GM23338 (cell line): ENCODE measurements at regions not wholly inside any gene's neighbourhood (a gene's known extent, or its start where the extent isn't known, plus 50 kb on each side); places are given as distances from the start of the nearest gene placed in this dataset.

ENCODE experiments used
- ATAC-seq: fragments of 200-7000 bp; cut with Tn5 transposase; 3 replicates; pipeline ENCODE4 v1.9.1; 2020
- DNase-seq: peaks from one replicate; pipeline ENCODE4 v3.0.0-alpha.2; 2015; ENCODE audit warnings: low spot score
- H2AFZ ChIP-seq: fragments of 200-600 bp; sonication (generic); 2 replicates; pipeline ENCODE4 v1.8.0; 2016; ENCODE audit warnings: antibody characterized with exemption, mild to moderate bottlenecking, moderate library complexity
- H3F3A ChIP-seq: fragments of 200-600 bp; sonication (generic); replicated peaks from 2 replicates; pipeline ENCODE4 v1.8.0; 2017; ENCODE audit warnings: antibody characterized with exemption, mixed run types, low read depth
- H3K27ac ChIP-seq: fragments of 200-600 bp; sonication (generic); 2 replicates; pipeline ENCODE4 v1.6.1; 2016; ENCODE audit warnings: low read depth
- H3K27me3 ChIP-seq: fragments of 200-600 bp; sonication (generic); 2 replicates; pipeline ENCODE4 v1.8.0; 2016; ENCODE audit warnings: mild to moderate bottlenecking, mixed run types, moderate library complexity; ENCODE audit not compliant: insufficient read depth
- H3K36me3 ChIP-seq: fragments of 200-600 bp; sonication (generic); 2 replicates; pipeline ENCODE4 v1.8.0; 2016; ENCODE audit warnings: mild to moderate bottlenecking; ENCODE audit not compliant: insufficient read depth
- H3K4me1 ChIP-seq: fragments of 200-600 bp; sonication (generic); 2 replicates; pipeline ENCODE4 v1.8.0; 2016; ENCODE audit warnings: mild to moderate bottlenecking, moderate library complexity; ENCODE audit not compliant: insufficient read depth
- H3K4me2 ChIP-seq: fragments of 200-600 bp; sonication (generic); 2 replicates; pipeline ENCODE4 v1.7.1; 2017; ENCODE audit warnings: mixed run types
- H3K4me3 ChIP-seq: fragments of 200-600 bp; sonication (generic); 2 replicates; pipeline ENCODE4 v1.6.1; 2016; ENCODE audit warnings: mixed run types
- H3K79me2 ChIP-seq: fragments of 200-600 bp; sonication (generic); replicated peaks from 2 replicates; pipeline ENCODE4 v1.8.0; 2017; ENCODE audit warnings: mild to moderate bottlenecking; ENCODE audit not compliant: insufficient read depth
- H3K9me2 ChIP-seq: fragments of 200-600 bp; sonication (generic); 2 replicates; pipeline ENCODE4 v1.8.0; 2017; ENCODE audit not compliant: insufficient read depth
- H4K20me1 ChIP-seq: fragments of 200-600 bp; sonication (generic); replicated peaks from 2 replicates; pipeline ENCODE4 v1.8.0; 2017; ENCODE audit warnings: mild to moderate bottlenecking; ENCODE audit not compliant: insufficient read depth
- H3K27ac Mint-ChIP-seq: 2 replicates; pipeline ENCODE4 v1.8.0; 2020; ENCODE audit warnings: inconsistent platforms, mild to moderate bottlenecking, moderate library complexity, mixed read lengths
- H3K27me3 Mint-ChIP-seq: 3 replicates; pipeline ENCODE4 v1.8.0; 2022; ENCODE audit warnings: low read depth, mild to moderate bottlenecking, moderate library complexity, mixed read lengths, inconsistent platforms; ENCODE audit not compliant: insufficient read depth, poor library complexity
- H3K36me3 Mint-ChIP-seq: 3 replicates; pipeline ENCODE4 v1.8.0; 2021; ENCODE audit warnings: low read depth, mild to moderate bottlenecking, inconsistent platforms, moderate library complexity, mixed read lengths
- H3K4me1 Mint-ChIP-seq: 3 replicates; pipeline ENCODE4 v1.8.0; 2020; ENCODE audit warnings: mild to moderate bottlenecking, inconsistent platforms, mixed read lengths
- H3K4me3 Mint-ChIP-seq: 3 replicates; pipeline ENCODE4 v1.8.0; 2021; ENCODE audit warnings: moderate library complexity, mild to moderate bottlenecking, inconsistent platforms, mixed read lengths
- H3K9me3 Mint-ChIP-seq: 3 replicates; pipeline ENCODE4 v1.8.0; 2020; ENCODE audit warnings: moderate library complexity, mild to moderate bottlenecking, inconsistent platforms, mixed read lengths
- CREB1 ChIP-seq: fragments of 250-450 bp; sonication (Bioruptor Pico); IDR thresholded peaks from 2 replicates; pipeline ENCODE4 v1.5.0; 2020; ENCODE audit warnings: low read depth, mild to moderate bottlenecking, moderate library complexity
- EZH2 ChIP-seq: fragments of 200-600 bp; sonication (generic); IDR thresholded peaks from one replicate; pipeline ENCODE4 v1.8.0; 2017; ENCODE audit warnings: antibody characterized with exemption, mild to moderate bottlenecking, low read depth; ENCODE audit not compliant: unreplicated experiment
- EZH2phosphoT487 ChIP-seq: fragments of 200-600 bp; sonication (generic); IDR thresholded peaks from one replicate; pipeline ENCODE4 v1.8.1; 2018; ENCODE audit warnings: antibody characterized with exemption; ENCODE audit not compliant: unreplicated experiment
- JUNB ChIP-seq: IDR thresholded peaks from one replicate; pipeline ENCODE4 v1.6.1; 2016; ENCODE audit warnings: antibody characterized with exemption; ENCODE audit not compliant: unreplicated experiment
- NANOG ChIP-seq: IDR thresholded peaks from 2 replicates; pipeline ENCODE4 v1.6.1; 2016; ENCODE audit warnings: antibody characterized with exemption, borderline replicate concordance
- POLR2AphosphoS5 ChIP-seq: IDR thresholded peaks from 2 replicates; pipeline ENCODE4 v1.6.1; 2016; ENCODE audit warnings: antibody characterized with exemption, low read depth
- STAT1 ChIP-seq: IDR thresholded peaks from one replicate; pipeline ENCODE4 v1.6.1; 2016; ENCODE audit warnings: antibody characterized with exemption; ENCODE audit not compliant: unreplicated experiment
- ZNF114 ChIP-seq: fragments of 250-450 bp; sonication (Bioruptor Pico); IDR thresholded peaks from 2 replicates; pipeline ENCODE4 v1.5.0; 2020; ENCODE audit warnings: mild to moderate bottlenecking, moderate library complexity
- ZNF331 ChIP-seq: fragments of 250-450 bp; sonication (Bioruptor Pico); IDR thresholded peaks from 2 replicates; pipeline ENCODE4 v1.5.0; 2020; ENCODE audit warnings: low read depth, mild to moderate bottlenecking, moderate library complexity
- TF ChIP-seq, protein P1 (sequence below), 2 experiments: fragments of 200-600 bp in 1 of 2; sonication (generic) in 1 of 2; conservative IDR thresholded peaks; 2 replicates each; pipeline versions ENCODE4 v1.5.1 to v1.6.1; 2016 to 2017; ENCODE audit warnings: antibody characterized with exemption in 2 of 2, low read depth in 2 of 2, mild to moderate bottlenecking in 2 of 2, moderate library complexity in 1 of 2
- TF ChIP-seq, protein P2 (sequence below): IDR thresholded peaks from one replicate; pipeline ENCODE4 v1.6.1; 2018; ENCODE audit warnings: antibody characterized with exemption; ENCODE audit not compliant: unreplicated experiment
- TF ChIP-seq, protein P3 (sequence below): IDR thresholded peaks from 2 replicates; pipeline ENCODE4 v1.6.1; 2016; ENCODE audit warnings: antibody characterized with exemption

DNA sequence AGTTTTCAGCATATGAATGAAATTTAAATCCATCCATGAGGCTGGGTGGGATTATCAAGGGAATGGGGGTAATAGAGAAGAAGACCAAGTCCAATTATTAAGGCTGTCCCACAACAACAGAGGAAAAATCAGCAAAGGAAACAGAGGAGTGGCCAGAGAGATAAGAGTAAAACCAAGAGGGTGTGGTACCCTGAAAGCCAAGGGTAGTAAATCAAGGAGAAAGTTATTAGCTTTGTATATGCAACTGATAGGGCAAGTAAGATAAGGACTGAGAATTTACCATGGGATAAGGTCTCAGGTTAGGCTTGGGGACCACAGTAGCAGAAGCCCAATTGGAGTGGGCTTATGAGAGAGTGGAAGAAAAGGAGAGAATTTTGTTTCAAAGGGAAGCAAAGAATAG lies 134.5 kb downstream of the NUAK1 start (continued):
- TF ChIP-seq, protein P1, sequence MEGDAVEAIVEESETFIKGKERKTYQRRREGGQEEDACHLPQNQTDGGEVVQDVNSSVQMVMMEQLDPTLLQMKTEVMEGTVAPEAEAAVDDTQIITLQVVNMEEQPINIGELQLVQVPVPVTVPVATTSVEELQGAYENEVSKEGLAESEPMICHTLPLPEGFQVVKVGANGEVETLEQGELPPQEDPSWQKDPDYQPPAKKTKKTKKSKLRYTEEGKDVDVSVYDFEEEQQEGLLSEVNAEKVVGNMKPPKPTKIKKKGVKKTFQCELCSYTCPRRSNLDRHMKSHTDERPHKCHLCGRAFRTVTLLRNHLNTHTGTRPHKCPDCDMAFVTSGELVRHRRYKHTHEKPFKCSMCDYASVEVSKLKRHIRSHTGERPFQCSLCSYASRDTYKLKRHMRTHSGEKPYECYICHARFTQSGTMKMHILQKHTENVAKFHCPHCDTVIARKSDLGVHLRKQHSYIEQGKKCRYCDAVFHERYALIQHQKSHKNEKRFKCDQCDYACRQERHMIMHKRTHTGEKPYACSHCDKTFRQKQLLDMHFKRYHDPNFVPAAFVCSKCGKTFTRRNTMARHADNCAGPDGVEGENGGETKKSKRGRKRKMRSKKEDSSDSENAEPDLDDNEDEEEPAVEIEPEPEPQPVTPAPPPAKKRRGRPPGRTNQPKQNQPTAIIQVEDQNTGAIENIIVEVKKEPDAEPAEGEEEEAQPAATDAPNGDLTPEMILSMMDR (conservative IDR thresholded peaks at IDR 0.05; ENCODE audit: low read depth in 2 of 2) = no peak
- TF ChIP-seq EZH2phosphoT487 = no peak
- no peak for TF ChIP-seq JUNB
- no peak for TF ChIP-seq CREB1 (CRISPR knock-in tag)
- TF ChIP-seq ZNF114 (CRISPR knock-in tag) = no peak
- no peak for TF ChIP-seq ZNF331 (CRISPR knock-in tag)
- TF ChIP-seq NANOG = no peak
- TF ChIP-seq, protein P2, sequence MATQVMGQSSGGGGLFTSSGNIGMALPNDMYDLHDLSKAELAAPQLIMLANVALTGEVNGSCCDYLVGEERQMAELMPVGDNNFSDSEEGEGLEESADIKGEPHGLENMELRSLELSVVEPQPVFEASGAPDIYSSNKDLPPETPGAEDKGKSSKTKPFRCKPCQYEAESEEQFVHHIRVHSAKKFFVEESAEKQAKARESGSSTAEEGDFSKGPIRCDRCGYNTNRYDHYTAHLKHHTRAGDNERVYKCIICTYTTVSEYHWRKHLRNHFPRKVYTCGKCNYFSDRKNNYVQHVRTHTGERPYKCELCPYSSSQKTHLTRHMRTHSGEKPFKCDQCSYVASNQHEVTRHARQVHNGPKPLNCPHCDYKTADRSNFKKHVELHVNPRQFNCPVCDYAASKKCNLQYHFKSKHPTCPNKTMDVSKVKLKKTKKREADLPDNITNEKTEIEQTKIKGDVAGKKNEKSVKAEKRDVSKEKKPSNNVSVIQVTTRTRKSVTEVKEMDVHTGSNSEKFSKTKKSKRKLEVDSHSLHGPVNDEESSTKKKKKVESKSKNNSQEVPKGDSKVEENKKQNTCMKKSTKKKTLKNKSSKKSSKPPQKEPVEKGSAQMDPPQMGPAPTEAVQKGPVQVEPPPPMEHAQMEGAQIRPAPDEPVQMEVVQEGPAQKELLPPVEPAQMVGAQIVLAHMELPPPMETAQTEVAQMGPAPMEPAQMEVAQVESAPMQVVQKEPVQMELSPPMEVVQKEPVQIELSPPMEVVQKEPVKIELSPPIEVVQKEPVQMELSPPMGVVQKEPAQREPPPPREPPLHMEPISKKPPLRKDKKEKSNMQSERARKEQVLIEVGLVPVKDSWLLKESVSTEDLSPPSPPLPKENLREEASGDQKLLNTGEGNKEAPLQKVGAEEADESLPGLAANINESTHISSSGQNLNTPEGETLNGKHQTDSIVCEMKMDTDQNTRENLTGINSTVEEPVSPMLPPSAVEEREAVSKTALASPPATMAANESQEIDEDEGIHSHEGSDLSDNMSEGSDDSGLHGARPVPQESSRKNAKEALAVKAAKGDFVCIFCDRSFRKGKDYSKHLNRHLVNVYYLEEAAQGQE = no peak
- no peak for TF ChIP-seq POLR2AphosphoS5
- no peak for TF ChIP-seq STAT1
- TF ChIP-seq EZH2 = no peak
- TF ChIP-seq, protein P3, sequence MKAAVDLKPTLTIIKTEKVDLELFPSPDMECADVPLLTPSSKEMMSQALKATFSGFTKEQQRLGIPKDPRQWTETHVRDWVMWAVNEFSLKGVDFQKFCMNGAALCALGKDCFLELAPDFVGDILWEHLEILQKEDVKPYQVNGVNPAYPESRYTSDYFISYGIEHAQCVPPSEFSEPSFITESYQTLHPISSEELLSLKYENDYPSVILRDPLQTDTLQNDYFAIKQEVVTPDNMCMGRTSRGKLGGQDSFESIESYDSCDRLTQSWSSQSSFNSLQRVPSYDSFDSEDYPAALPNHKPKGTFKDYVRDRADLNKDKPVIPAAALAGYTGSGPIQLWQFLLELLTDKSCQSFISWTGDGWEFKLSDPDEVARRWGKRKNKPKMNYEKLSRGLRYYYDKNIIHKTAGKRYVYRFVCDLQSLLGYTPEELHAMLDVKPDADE = no peak

DNA sequence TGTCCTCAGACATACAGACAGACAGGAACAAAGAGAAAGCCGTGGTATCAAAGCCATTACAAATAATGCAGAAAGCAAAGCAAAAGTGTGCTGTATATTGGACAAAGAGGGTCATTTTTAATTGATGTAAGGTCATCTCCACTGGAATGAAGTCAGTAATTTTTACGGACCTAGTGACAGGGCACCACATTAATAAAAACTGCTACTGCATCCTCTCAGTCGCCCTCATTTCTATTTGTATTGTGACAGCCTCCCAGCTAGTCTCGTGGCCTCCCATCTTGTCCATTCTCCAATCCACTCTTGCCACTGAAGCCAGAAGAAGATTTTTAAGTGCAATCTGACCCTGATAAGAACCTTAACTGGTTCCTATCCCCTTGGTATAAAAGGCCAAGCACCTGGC lies 132.4 kb downstream of the NUAK1 start:
- no peaks in the 10 kb centered on the region for H3K4me1 ChIP-seq
- DNase-seq (no peak), ATAC-seq (no peak)
- peaks cover 5% of the 10 kb centered on the region; the same call in 1 of the 3 replicates for H3K4me1 Mint-ChIP-seq
- no peak overlapping the region for H2AFZ ChIP-seq
- no peak overlapping the region for H3K27ac ChIP-seq
- peaks cover 13% of the 10 kb centered on the region for H3K9me3 Mint-ChIP-seq
- H3K4me2 ChIP-seq = no peak overlapping the region
- no peaks in the 10 kb centered on the region for H3F3A ChIP-seq
- H3K4me3 ChIP-seq = no peak overlapping the region
- H3K36me3 ChIP-seq = no peaks in the 10 kb centered on the region
- no peak overlapping the region for H3K27ac Mint-ChIP-seq
- H3K9me2 ChIP-seq = no peaks in the 10 kb centered on the region
- H3K27me3 Mint-ChIP-seq = peaks cover 3% of the 10 kb centered on the region
- no peaks in the 10 kb centered on the region for H4K20me1 ChIP-seq
- H3K27me3 ChIP-seq = no peaks in the 10 kb centered on the region
- H3K4me3 Mint-ChIP-seq = no peak overlapping the region
- no peaks in the 10 kb centered on the region for H3K79me2 ChIP-seq
- H3K36me3 Mint-ChIP-seq = peaks cover 2% of the 10 kb centered on the region; the same call in 2 of the 3 replicates
- TF ChIP-seq POLR2AphosphoS5 (no peak), ZNF114 (CRISPR knock-in tag) (no peak), NANOG (no peak), CREB1 (CRISPR knock-in tag) (no peak), JUNB (no peak), EZH2 (no peak), STAT1 (no peak), EZH2phosphoT487 (no peak), ZNF331 (CRISPR knock-in tag) (no peak)
- TF ChIP-seq, protein P3 = no peak
- TF ChIP-seq, protein P2 = no peak
- TF ChIP-seq, protein P1 (conservative IDR thresholded peaks at IDR 0.05; ENCODE audit: low read depth in 2 of 2) = no peak
